NB4 (cell line): ENCODE measurements at regions not wholly inside any gene's neighbourhood (a gene's known extent, or its start where the extent isn't known, plus 50 kb on each side); places are given as distances from the start of the nearest gene placed in this dataset.

ENCODE experiments used
- MYC ChIP-seq: IDR thresholded peaks from 2 replicates; pipeline ENCODE4 v1.6.1; 2011; ENCODE audit warnings: low read depth, low read length
- POLR2A ChIP-seq: IDR thresholded peaks from 2 replicates; pipeline ENCODE4 v1.6.1; 2011; ENCODE audit warnings: mild to moderate bottlenecking; ENCODE audit not compliant: insufficient read length; ENCODE audit errors: extremely low read depth

DNA sequence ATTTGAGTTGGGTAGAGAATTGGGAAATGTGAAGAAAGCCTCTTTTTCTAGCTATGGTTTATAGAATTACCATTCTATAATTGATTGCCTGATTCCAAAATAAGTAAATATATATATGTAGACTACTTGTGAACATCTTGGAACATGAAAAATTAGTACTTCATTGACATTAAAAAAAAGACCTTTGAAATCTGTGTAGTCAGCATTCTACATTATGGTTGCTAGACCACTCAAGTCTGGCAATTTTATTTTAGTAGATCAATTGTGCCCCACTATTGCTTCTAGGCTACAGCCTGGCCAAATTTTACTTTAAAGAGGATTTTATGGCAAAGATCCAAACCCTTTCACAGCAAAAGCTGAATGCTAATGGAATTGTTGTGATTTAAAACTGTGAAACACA, 279.8 kb downstream of the IKZF2 start:
- TF ChIP-seq POLR2A (no peak), MYC (no peak)
